ENCODE measurements at regions not wholly inside any gene's neighbourhood (a gene's known extent, or its start where the extent isn't known, plus 50 kb on each side); places are given as distances from the start of the nearest gene placed in this dataset.
"Not testable (repeated sequence)": the region's sequence is repeated elsewhere in the genome, so short reads cannot be mapped to it uniquely, and the experiment has no call there.

DNA sequence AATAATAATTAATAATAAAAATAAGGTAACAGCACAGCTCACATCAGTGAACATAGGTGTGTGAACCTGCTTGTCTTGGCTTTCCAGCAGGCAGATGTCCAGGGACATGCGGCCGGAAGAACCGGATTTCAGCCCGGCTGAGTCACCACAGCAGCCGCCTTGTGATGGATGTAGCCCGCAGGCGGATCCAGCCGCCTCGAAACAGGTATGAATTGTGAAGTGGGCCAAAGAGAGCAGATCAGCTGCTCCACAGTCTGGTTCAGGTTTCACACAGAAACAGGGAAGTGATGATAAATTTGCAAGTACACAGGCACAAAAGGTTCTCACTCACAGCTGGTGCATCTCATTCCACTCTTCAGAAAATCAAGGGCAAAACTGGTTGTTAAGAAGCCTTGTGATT is 55.1 kb downstream of the ID4 start:
- H3K4me1 Mint-ChIP-seq (ENCODE audit: low read depth in 2 of 2): no peaks in the 10 kb centered on the region
- H3K36me3 Mint-ChIP-seq: no peaks in the 10 kb centered on the region
- peaks cover 10 to 20% of the 10 kb centered on the region in 2 donors for H3K27me3 Mint-ChIP-seq
- no peak for DNase-seq (ENCODE audit: low spot score)
- no peak for ATAC-seq
- H3K27ac Mint-ChIP-seq: no peak overlapping the region
- H3K9me3 Mint-ChIP-seq: no peaks in the 10 kb centered on the region
- no peak overlapping the region for H3K4me3 Mint-ChIP-seq

DNA sequence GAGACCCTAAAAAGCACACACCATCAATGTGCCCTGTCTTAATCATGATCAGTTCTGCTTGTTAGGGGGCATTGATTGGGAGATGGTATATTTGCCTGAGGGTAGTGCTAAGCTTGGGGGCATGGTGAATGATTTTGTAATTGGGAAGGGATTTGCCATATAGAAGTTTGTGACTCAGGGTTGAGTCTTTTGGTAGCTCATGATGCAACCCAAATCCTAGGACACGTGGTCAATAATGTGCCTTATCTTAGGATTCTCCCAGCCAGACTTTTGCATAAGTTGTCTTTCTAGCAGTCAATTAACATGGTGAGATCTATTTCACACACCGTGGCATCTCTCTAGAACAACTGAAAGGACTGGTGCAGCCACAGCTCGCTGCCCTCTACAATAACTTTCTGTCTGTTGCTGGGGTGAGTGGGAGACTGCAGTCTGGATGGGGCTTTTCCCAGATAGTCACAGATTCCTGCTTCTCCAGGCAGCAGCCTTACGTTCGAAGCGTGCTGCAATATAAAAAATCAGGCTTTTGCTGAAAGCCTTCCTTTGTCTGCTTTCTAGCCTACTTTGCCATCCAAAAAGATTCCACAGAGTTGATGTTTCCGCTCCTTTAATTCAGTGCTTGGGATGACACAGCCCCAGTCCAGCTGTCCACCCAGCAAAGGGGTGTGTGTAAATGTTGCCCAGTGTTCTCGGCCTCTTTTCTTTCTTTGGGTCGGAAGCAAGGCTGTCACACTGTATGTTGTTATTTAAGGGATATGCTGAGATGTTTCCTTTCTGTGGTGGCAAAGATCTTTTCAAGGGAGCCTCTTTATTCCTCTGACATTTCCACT is 58.9 kb downstream of the ID4 start:
- H3K27ac Mint-ChIP-seq: no peak overlapping the region
- H3K4me3 Mint-ChIP-seq: no peak overlapping the region
- H3K36me3 Mint-ChIP-seq: no peaks in the 10 kb centered on the region
- no peaks in the 10 kb centered on the region for H3K9me3 Mint-ChIP-seq
- no peak for ATAC-seq
- no peaks in the 10 kb centered on the region for H3K4me1 Mint-ChIP-seq (ENCODE audit: low read depth in 2 of 2)
- DNase-seq (ENCODE audit: low spot score): no peak
- no peaks in the 10 kb centered on the region for H3K27me3 Mint-ChIP-seq

DNA sequence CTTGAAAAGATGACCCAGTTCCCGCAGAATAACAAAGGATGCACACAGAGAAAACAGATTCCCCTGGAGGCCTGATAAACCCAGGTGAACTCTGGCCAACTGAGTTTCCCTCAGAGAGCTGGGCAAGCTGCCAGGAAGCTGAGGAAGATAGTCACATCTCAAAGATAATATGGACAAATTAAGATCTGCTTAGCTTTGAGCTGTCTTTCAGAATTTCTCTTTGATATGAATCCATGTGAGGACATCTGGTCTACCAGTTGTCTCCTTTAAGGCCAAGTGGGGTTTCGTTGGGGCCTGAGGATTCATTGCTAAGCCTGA is 59.5 kb downstream of the ID4 start:
- no peaks in the 10 kb centered on the region for H3K4me1 Mint-ChIP-seq (ENCODE audit: low read depth in 2 of 2)
- H3K27ac Mint-ChIP-seq: no peak overlapping the region
- H3K27me3 Mint-ChIP-seq: peaks cover 0 to 3% of the 10 kb centered on the region in 2 donors
- DNase-seq (ENCODE audit: low spot score): no peak
- no peaks in the 10 kb centered on the region for H3K9me3 Mint-ChIP-seq
- H3K4me3 Mint-ChIP-seq: no peak overlapping the region
- H3K36me3 Mint-ChIP-seq: no peaks in the 10 kb centered on the region
- ATAC-seq: no peak

DNA sequence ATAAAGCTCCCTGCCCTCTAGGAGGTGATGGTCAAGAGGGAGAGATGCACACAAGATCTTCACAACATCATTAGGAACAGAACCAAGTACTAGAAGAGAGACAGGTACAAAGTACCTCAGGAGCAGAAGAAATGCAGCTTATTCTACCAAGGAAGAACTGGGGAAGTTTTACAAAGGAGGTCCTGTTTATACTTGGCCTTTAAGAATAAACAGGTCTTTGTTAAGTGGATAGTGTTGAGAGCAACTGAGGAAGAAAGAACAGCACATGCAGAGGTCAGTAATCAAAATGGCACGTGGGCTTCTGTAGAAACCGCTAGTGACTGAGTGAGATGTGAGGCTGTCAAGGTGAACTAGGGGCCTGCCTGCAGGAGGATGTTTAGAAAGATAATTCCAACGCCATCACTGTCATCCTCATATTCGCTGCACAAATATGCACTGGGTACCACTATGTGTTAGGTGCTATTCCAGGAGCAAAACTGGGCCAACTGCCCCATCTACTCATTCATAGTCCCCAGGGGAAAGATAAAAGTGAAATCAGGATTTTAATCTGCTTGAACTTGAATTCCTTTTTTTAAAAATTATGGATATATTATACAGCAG is 61.1 kb downstream of the ID4 start:
- no peaks in the 10 kb centered on the region for H3K36me3 Mint-ChIP-seq
- H3K27me3 Mint-ChIP-seq: peaks cover 3 to 7% of the 10 kb centered on the region in 2 donors
- no peaks in the 10 kb centered on the region for H3K9me3 Mint-ChIP-seq
- H3K4me3 Mint-ChIP-seq: no peak overlapping the region
- no peak for DNase-seq (ENCODE audit: low spot score)
- no peak for ATAC-seq
- H3K27ac Mint-ChIP-seq: no peak overlapping the region
- no peaks in the 10 kb centered on the region for H3K4me1 Mint-ChIP-seq (ENCODE audit: low read depth in 2 of 2)

- H3K27ac Mint-ChIP-seq: no peak overlapping the region
- H3K36me3 Mint-ChIP-seq: no peaks in the 10 kb centered on the region
- no peak overlapping the region for H3K4me3 Mint-ChIP-seq
- ATAC-seq (no peak), DNase-seq (ENCODE audit: low spot score) (no peak)
- no peaks in the 10 kb centered on the region for H3K9me3 Mint-ChIP-seq
- H3K27me3 Mint-ChIP-seq: peaks cover 7 to 9% of the 10 kb centered on the region in 2 donors
- H3K4me1 Mint-ChIP-seq (ENCODE audit: low read depth in 2 of 2): no peaks in the 10 kb centered on the region
These were observed 65.0 kb downstream of the ID4 start for GRCh38 chr6:19902201-19902600.

- not testable (repeated sequence) for H3K36me3 Mint-ChIP-seq; H3K4me3 Mint-ChIP-seq; DNase-seq (ENCODE audit: low spot score); H3K4me1 Mint-ChIP-seq (ENCODE audit: low read depth in 2 of 2); H3K27ac Mint-ChIP-seq; ATAC-seq; H3K9me3 Mint-ChIP-seq
- peaks cover 11 to 17% of the 10 kb centered on the region in 2 donors for H3K27me3 Mint-ChIP-seq
These were observed 67.2 kb downstream of the ID4 start for GRCh38 chr6:19904408-19904807.

DNA sequence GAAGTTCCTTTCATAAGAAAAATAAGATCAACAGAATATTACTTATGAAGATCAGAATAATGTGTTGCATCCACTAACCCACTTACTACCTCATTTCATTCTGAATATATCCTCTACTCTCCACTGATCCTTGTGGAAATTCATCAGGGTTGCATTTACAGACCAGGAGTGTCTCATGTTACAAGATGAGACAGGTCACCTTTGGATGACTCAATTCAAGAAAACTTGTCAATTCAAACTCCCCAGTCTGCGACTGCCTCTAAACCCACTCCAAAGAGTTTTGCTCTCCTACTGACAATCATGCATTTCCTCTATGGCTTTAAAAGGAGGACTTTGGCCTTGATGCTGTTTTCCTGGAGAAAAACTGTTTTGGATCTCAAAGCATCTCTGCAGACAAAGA is 68.4 kb downstream of the ID4 start:
- no peak for ATAC-seq
- Mint-ChIP-seq H3K4me1 (ENCODE audit: low read depth in 2 of 2) (no peaks in the 10 kb centered on the region), H3K4me3 (no peak overlapping the region), H3K36me3 (no peaks in the 10 kb centered on the region), H3K27me3 (peaks cover 14 to 19% of the 10 kb centered on the region in 2 donors), H3K9me3 (no peaks in the 10 kb centered on the region), H3K27ac (no peak overlapping the region)
- DNase-seq (ENCODE audit: low spot score): no peak

GRCh38 chr6:19906171-19906570 is 69.0 kb downstream of the ID4 start:
- Mint-ChIP-seq H3K27me3 (peaks cover 16 to 25% of the 10 kb centered on the region in 2 donors), H3K36me3 (no peaks in the 10 kb centered on the region), H3K9me3 (no peaks in the 10 kb centered on the region)

DNA sequence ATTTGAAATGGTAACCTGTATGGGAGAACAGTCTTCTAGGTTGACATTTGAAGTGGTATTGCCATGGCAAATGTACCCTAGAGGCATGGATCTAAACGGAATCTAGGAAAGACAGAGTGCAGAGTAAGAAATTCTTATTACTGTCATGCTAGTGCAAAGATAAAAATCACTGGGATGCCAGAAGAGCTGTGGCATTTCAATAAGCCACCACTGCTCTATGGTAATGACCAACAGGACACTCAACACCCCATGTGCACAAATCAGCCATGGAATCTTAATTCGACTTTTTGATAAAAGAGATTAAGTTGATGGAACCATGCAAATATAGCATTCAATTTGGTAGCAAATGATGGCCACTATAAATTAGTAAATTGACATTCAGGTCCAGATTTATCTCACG is 74.1 kb downstream of the ID4 start:
- H3K27ac Mint-ChIP-seq: no peak overlapping the region
- peaks cover 26 to 47% of the 10 kb centered on the region in 2 donors for H3K27me3 Mint-ChIP-seq
- no peak for DNase-seq (ENCODE audit: low spot score)
- H3K36me3 Mint-ChIP-seq: peaks cover 5% of the 10 kb centered on the region
- peaks cover 5% of the 10 kb centered on the region for H3K9me3 Mint-ChIP-seq
- H3K4me3 Mint-ChIP-seq: no peak overlapping the region
- ATAC-seq: no peak
- H3K4me1 Mint-ChIP-seq (ENCODE audit: low read depth in 2 of 2): no peaks in the 10 kb centered on the region

More at GRCh38 chr6:19906171-19906570, 69.0 kb downstream of the ID4 start:
- Mint-ChIP-seq H3K27ac (no peak overlapping the region), H3K4me3 (no peak overlapping the region), H3K4me1 (ENCODE audit: low read depth in 2 of 2) (no peaks in the 10 kb centered on the region)
- DNase-seq (ENCODE audit: low spot score) (no peak), ATAC-seq (no peak)

DNA sequence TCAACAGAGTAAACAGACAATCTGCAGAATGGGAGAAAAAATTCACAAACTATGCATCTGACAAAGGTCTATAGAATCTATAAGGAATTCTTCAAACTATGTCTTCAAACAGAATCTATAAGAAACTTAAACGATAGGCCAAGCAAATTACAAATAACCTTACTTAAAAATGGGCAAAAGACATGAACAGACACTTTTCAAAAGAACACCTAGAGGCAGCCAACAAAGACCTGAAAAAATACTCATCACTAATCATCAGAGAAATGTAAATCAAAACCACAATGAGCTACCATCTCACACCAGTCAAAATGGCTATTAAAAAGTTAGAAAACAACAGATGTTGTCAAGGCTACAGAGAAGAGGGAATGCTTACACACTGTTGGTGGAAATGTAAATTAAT is 81.3 kb downstream of the ID4 start:
- Mint-ChIP-seq H3K9me3 (peaks cover 7% of the 10 kb centered on the region), H3K27ac (no peak overlapping the region), H3K36me3 (peaks cover 11% of the 10 kb centered on the region), H3K4me3 (no peak overlapping the region), H3K27me3 (peaks cover 13 to 24% of the 10 kb centered on the region in 2 donors), H3K4me1 (ENCODE audit: low read depth in 2 of 2) (no peaks in the 10 kb centered on the region)
- DNase-seq (ENCODE audit: low spot score) (no peak), ATAC-seq (no peak)

DNA sequence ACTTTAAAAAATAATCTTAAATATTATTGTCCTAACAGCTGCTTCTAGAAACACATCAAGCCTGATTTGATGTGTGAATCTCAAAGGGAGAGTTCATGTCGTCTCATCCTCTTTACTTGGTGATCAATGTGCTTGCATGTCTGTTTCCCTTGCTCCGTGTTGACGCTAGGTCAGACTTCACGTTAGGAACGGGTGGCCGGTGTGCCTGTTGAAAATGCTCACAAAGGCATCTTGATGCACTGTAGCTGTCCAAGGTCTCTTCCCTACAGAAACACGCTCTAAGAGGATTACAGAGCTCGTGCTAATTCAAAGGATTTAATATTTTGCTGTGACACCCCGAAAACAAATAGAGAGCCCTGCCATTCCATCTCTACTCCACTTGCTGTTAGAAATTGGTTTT is 84.6 kb downstream of the ID4 start:
- Mint-ChIP-seq H3K9me3 (peaks cover 3% of the 10 kb centered on the region), H3K36me3 (peaks cover 5% of the 10 kb centered on the region), H3K27me3 (peaks cover 18 to 24% of the 10 kb centered on the region in 2 donors), H3K27ac (no peak overlapping the region), H3K4me1 (ENCODE audit: low read depth in 2 of 2) (no peaks in the 10 kb centered on the region), H3K4me3 (no peak overlapping the region)
- DNase-seq (ENCODE audit: low spot score): no peak
- no peak for ATAC-seq

DNA sequence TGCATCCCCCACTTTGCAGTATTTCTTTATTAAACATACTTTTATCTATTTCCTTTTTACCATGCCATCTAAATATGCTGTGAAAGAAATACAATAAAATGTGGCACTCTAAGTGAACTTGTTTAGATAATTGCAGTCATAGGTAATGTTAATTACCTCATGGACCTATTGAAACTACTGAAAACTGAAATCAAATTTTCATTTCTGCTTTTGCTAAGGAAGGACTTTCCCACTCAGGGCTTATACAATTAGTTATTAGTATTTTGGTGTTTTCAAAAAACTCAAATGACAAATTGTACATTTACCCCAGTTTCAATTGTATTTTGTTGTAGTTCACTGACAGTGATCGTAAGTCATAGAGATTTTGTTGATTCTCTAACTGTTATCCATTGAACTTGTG is 88.4 kb downstream of the ID4 start:
- ATAC-seq (no peak), DNase-seq (ENCODE audit: low spot score) (no peak)
- Mint-ChIP-seq H3K4me1 (ENCODE audit: low read depth in 2 of 2) (no peaks in the 10 kb centered on the region), H3K9me3 (no peaks in the 10 kb centered on the region), H3K36me3 (no peaks in the 10 kb centered on the region), H3K27me3 (peaks cover 25 to 37% of the 10 kb centered on the region in 2 donors), H3K27ac (no peak overlapping the region), H3K4me3 (no peak overlapping the region)

DNA sequence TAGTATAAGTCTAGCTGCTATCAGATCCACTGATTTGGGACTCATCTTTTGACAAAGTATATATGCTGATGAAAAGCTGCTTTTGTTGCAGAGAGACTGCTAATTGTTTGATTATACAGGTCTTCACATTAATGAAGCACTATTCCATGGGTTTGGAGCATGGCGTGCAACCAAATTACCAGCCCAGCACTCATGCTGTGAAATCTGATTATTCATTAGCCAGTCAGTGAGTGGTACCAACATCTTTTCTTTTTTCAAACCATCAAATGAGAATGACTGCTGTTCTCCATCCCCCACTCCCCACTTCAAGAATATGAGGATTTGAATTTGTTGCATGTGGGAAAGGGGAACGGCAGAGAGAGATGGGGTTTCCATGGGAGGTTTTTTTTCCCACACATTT is 91.3 kb downstream of the ID4 start:
- H3K9me3 Mint-ChIP-seq: no peaks in the 10 kb centered on the region
- no peaks in the 10 kb centered on the region for H3K36me3 Mint-ChIP-seq
- no peak overlapping the region for H3K4me3 Mint-ChIP-seq
- no peak for ATAC-seq
- H3K27me3 Mint-ChIP-seq: peaks cover 25 to 37% of the 10 kb centered on the region in 2 donors
- H3K27ac Mint-ChIP-seq: no peak overlapping the region
- H3K4me1 Mint-ChIP-seq (ENCODE audit: low read depth in 2 of 2): no peaks in the 10 kb centered on the region
- DNase-seq (ENCODE audit: low spot score): no peak

DNA sequence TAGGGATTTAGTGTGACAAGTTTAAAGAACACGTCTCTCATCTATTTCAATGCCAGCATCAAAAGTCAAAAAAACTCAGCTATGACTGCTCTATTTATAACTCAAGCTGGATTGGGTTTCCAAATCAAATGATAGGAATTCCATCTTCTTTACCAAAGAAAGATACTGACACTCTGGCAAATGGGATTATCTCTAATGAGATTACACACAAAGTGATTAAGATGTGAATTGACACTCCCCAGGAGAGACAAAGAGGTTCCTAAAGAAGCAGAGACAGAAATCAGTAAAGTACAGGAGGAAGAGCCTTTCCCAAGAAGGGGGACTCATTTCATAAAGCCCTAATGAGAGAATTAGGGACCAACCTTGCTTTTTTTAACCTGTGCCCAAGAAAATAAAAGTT is 92.1 kb downstream of the ID4 start:
- ATAC-seq: no peak
- no peak overlapping the region for H3K4me3 Mint-ChIP-seq
- H3K9me3 Mint-ChIP-seq: no peaks in the 10 kb centered on the region
- peaks cover 23 to 37% of the 10 kb centered on the region in 2 donors for H3K27me3 Mint-ChIP-seq
- H3K36me3 Mint-ChIP-seq: no peaks in the 10 kb centered on the region
- H3K27ac Mint-ChIP-seq: no peak overlapping the region
- DNase-seq (ENCODE audit: low spot score): no peak
- H3K4me1 Mint-ChIP-seq (ENCODE audit: low read depth in 2 of 2): no peaks in the 10 kb centered on the region

All from natural killer cell treated with Interleukin-12 subunit alpha and Interleukin-12 subunit beta and Interleukin-15 and Interleukin-18, amount 100 ng/mL, for 72 hours (primary cell).